Smooth muscle cell (in vitro differentiated cells): ENCODE measurements at regions not wholly inside any gene's neighbourhood (a gene's known extent, or its start where the extent isn't known, plus 50 kb on each side); places are given as distances from the start of the nearest gene placed in this dataset.

ENCODE experiments used
- DNase-seq: peaks from one replicate; lab custom pipeline; 2025; ENCODE audit not compliant: unreplicated experiment; lab: John Stamatoyannopoulos, UW
- H2AFZ ChIP-seq: fragments of 200-600 bp; sonication (generic); 2 replicates; pipeline ENCODE4 v1.6.0; 2016; ENCODE audit warnings: antibody characterized with exemption, low read depth, mild to moderate bottlenecking
- H3F3A ChIP-seq: fragments of 200-600 bp; sonication (generic); 2 replicates; pipeline ENCODE4 v1.6.0; 2017; ENCODE audit warnings: antibody characterized with exemption, low read depth
- H3K27ac ChIP-seq: fragments of 200-600 bp; sonication (generic); 2 replicates; pipeline ENCODE4 v1.5.1; 2016; ENCODE audit warnings: low read depth, mild to moderate bottlenecking
- H3K27me3 ChIP-seq: fragments of 200-600 bp; sonication (generic); 2 replicates; pipeline ENCODE4 v1.6.1; 2016; ENCODE audit warnings: low read depth, mild to moderate bottlenecking
- H3K36me3 ChIP-seq: fragments of 200-600 bp; sonication (generic); 2 replicates; pipeline ENCODE4 v1.5.1; 2016; ENCODE audit warnings: low read depth
- H3K4me1 ChIP-seq: fragments of 200-600 bp; sonication (generic); 2 replicates; pipeline ENCODE4 v1.5.1; 2016; ENCODE audit warnings: low read depth
- H3K4me2 ChIP-seq: fragments of 200-600 bp; sonication (generic); 2 replicates; pipeline ENCODE4 v1.6.0; 2016; ENCODE audit warnings: mild to moderate bottlenecking
- H3K4me3 ChIP-seq: fragments of 200-600 bp; sonication (generic); 2 replicates; pipeline ENCODE4 v1.5.1; 2016; ENCODE audit warnings: mild to moderate bottlenecking
- H3K79me2 ChIP-seq: fragments of 200-600 bp; sonication (generic); 2 replicates; pipeline ENCODE4 v1.6.0; 2016; ENCODE audit warnings: low read depth, mild to moderate bottlenecking
- H3K9ac ChIP-seq: fragments of 200-600 bp; sonication (generic); 2 replicates; pipeline ENCODE4 v1.6.0; 2016; ENCODE audit warnings: low read depth
- H3K9me3 ChIP-seq: fragments of 200-600 bp; sonication (generic); replicated peaks from 2 replicates; pipeline ENCODE4 v1.5.1; 2016; ENCODE audit warnings: low read depth
- H4K20me1 ChIP-seq: fragments of 200-600 bp; sonication (generic); 2 replicates; pipeline ENCODE4 v1.6.0; 2016; ENCODE audit warnings: low read depth
- WGBS: methylation state at CpG from one replicate; pipeline ENCODE4 v1.1.7; 2016; ENCODE audit warnings: low lambda C conversion rate; 5-methylcytosine and 5-hydroxymethylcytosine counted together
- TF ChIP-seq, protein P1 (sequence below): fragments of 200-600 bp; sonication (generic); IDR thresholded peaks from 2 replicates; pipeline ENCODE4 v1.5.1; 2017; ENCODE audit warnings: borderline replicate concordance, mild to moderate bottlenecking, antibody characterized with exemption; ENCODE audit not compliant: insufficient read depth, poor library complexity, severe bottlenecking

DNA sequence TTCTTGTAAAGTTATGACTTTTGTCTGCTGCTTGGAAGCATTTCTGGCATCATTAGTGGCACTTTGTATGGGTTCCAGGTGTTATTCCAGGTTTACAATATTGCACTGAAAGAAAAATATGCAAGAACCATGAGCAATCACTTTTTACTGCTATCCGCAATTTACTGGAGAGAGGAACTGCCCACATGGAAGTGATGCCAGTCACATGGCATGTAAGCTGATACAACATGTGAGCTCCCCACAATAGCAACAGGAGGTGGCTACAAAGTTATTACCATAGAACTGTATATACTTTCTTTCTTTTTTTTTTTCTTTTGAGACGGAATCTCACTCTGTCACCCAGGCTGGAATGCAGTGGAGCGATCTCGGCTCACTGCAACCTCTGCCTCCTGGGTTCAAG lies 1012.1 kb downstream of the BCL11B start:
- TF ChIP-seq, protein P1, sequence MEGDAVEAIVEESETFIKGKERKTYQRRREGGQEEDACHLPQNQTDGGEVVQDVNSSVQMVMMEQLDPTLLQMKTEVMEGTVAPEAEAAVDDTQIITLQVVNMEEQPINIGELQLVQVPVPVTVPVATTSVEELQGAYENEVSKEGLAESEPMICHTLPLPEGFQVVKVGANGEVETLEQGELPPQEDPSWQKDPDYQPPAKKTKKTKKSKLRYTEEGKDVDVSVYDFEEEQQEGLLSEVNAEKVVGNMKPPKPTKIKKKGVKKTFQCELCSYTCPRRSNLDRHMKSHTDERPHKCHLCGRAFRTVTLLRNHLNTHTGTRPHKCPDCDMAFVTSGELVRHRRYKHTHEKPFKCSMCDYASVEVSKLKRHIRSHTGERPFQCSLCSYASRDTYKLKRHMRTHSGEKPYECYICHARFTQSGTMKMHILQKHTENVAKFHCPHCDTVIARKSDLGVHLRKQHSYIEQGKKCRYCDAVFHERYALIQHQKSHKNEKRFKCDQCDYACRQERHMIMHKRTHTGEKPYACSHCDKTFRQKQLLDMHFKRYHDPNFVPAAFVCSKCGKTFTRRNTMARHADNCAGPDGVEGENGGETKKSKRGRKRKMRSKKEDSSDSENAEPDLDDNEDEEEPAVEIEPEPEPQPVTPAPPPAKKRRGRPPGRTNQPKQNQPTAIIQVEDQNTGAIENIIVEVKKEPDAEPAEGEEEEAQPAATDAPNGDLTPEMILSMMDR: no peak
- Histone ChIP-seq H3K27me3 (no peaks in the 10 kb centered on the region), H3K4me3 (no peak overlapping the region), H3K79me2 (no peaks in the 10 kb centered on the region), H3K27ac (no peak overlapping the region), H3K4me2 (no peak overlapping the region), H3K4me1 (no peaks in the 10 kb centered on the region), H3K9ac (no peak overlapping the region), H3K9me3 (no peaks in the 10 kb centered on the region), H3K36me3 (no peaks in the 10 kb centered on the region), H2AFZ (no peak overlapping the region), H4K20me1 (no peaks in the 10 kb centered on the region), H3F3A (no peaks in the 10 kb centered on the region)
- 83% methylated on average over 4 of the region's 4 CpGs for WGBS
- no peak for DNase-seq

DNA sequence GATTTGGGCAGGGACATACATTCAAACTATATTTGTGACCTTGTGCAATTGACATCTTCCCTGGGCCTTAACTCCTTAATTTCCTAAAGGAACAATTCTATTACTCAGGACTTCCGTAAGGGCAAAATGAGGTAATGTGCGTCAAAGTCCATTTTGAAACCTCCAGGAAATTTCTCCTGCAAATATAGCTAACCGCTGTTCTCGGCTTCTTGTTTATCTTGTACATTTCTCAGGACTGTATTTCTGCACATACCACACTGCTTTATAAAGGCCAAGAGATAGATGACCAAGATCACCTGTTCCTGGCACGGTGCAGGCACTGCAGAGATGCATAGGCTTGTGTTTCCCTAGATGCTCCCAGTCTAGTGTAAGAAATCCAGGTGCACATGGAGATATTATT lies 1009.4 kb downstream of the BCL11B start:
- Histone ChIP-seq H3K27me3 (no peaks in the 10 kb centered on the region), H3K9me3 (no peaks in the 10 kb centered on the region), H3K4me3 (no peak overlapping the region), H3K4me2 (no peak overlapping the region), H3K79me2 (no peaks in the 10 kb centered on the region), H3K9ac (no peak overlapping the region), H3F3A (no peaks in the 10 kb centered on the region), H3K27ac (no peak overlapping the region), H3K4me1 (no peaks in the 10 kb centered on the region), H4K20me1 (no peaks in the 10 kb centered on the region), H2AFZ (no peak overlapping the region), H3K36me3 (no peaks in the 10 kb centered on the region)
- no peak for DNase-seq
- TF ChIP-seq, protein P1: no peak
- 94% methylated on average over 5 of the region's 5 CpGs for WGBS

DNA sequence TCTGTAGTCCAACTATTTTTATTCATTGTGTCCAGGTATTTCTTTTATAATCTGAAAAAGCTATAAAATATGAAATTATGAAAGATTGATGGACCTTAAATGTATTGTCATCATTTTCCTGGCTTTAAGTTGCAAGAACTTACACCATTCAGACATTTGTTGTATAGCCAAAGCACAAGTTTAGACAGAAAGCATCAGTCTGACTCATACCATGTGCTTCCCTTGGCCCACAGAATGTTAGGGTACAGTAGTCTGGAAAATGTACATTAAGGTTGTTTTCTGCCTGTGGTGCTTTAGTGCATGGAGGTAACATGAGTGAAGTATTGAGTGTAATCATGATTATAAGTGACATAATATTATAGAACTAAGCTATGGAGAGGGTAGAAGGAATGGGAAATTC lies 1002.5 kb downstream of the BCL11B start:
- no peaks in the 10 kb centered on the region for H3K9me3 ChIP-seq
- H3K79me2 ChIP-seq: no peaks in the 10 kb centered on the region
- H3K9ac ChIP-seq: no peak overlapping the region
- H3K27me3 ChIP-seq: no peaks in the 10 kb centered on the region
- no peak overlapping the region for H3K4me3 ChIP-seq
- H3F3A ChIP-seq: no peaks in the 10 kb centered on the region
- no peak overlapping the region for H3K4me2 ChIP-seq
- H3K36me3 ChIP-seq: no peaks in the 10 kb centered on the region
- no peak for DNase-seq
- no peaks in the 10 kb centered on the region for H3K4me1 ChIP-seq
- no peak overlapping the region for H3K27ac ChIP-seq
- no peak overlapping the region for H2AFZ ChIP-seq
- no peaks in the 10 kb centered on the region for H4K20me1 ChIP-seq
- TF ChIP-seq, protein P1: no peak

DNA sequence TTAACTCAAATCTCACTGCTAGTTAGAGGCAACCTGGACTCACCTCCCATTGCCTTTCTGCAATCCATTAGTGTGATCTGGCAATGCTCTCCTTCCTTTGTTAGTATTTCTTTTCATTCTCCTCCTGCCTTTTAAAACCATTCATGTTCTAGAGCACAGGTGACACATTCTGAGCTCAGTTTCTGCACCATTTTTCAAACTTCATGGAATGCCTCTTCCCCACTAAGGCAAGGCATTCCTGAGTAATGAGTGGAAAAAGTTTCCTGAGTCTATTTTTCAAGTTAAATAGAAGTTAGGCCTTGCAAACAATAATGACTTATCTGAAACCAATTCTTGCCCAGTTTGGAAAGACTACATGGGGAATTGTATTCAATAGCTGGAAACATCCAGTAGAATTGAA lies 1001.8 kb downstream of the BCL11B start:
- Histone ChIP-seq H3K27me3 (no peaks in the 10 kb centered on the region), H3K4me1 (no peaks in the 10 kb centered on the region), H3K9ac (no peak overlapping the region), H3K4me3 (no peak overlapping the region), H3K4me2 (no peak overlapping the region), H4K20me1 (no peaks in the 10 kb centered on the region), H3F3A (no peaks in the 10 kb centered on the region), H3K36me3 (no peaks in the 10 kb centered on the region), H2AFZ (no peak overlapping the region), H3K79me2 (no peaks in the 10 kb centered on the region), H3K9me3 (no peaks in the 10 kb centered on the region), H3K27ac (no peak overlapping the region)
- TF ChIP-seq, protein P1: no peak
- no peak for DNase-seq
